ENCODE measurements at regions not wholly inside any gene's neighbourhood (a gene's known extent, or its start where the extent isn't known, plus 50 kb on each side); places are given as distances from the start of the nearest gene placed in this dataset.

DNA sequence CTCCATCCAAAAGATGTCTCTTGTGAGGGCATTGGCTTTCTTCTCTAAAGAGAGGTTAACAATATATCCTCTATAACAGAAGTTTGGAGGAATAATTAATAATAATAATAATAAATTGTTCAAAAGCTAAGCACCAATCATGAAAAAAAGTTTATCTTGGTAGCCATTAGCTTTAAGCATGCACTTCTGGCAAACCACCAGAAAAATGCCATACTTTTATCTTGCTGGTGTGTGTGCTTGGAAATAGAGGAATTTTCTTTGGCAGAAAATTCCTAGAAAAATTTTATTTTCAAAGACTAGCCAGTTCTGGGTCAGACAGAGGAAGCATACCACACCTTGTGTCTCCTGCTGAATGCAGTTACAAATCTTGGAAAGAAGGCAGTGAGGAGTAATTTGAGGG, 52.5 kb upstream of the NPY start:
- TF ChIP-seq, protein P1, sequence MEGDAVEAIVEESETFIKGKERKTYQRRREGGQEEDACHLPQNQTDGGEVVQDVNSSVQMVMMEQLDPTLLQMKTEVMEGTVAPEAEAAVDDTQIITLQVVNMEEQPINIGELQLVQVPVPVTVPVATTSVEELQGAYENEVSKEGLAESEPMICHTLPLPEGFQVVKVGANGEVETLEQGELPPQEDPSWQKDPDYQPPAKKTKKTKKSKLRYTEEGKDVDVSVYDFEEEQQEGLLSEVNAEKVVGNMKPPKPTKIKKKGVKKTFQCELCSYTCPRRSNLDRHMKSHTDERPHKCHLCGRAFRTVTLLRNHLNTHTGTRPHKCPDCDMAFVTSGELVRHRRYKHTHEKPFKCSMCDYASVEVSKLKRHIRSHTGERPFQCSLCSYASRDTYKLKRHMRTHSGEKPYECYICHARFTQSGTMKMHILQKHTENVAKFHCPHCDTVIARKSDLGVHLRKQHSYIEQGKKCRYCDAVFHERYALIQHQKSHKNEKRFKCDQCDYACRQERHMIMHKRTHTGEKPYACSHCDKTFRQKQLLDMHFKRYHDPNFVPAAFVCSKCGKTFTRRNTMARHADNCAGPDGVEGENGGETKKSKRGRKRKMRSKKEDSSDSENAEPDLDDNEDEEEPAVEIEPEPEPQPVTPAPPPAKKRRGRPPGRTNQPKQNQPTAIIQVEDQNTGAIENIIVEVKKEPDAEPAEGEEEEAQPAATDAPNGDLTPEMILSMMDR (IDR thresholded peaks at IDR 0.05), result no peak
- no peak for TF ChIP-seq POLR2A (IDR thresholded peaks at IDR 0.05)
